Trophoblast cell (in vitro differentiated cells and primary cell): ENCODE measurements at regions not wholly inside any gene's neighbourhood (a gene's known extent, or its start where the extent isn't known, plus 50 kb on each side); places are given as distances from the start of the nearest gene placed in this dataset.

Experiments
- DNase-seq, 2 donors: peaks; one replicate each; pipeline ENCODE4 v3.0.0-alpha.2; 2016
- H2AFZ ChIP-seq: 2 replicates; pipeline ENCODE4 v1.6.1; 2013; ENCODE audit warnings: low read length, moderate library complexity, mild to moderate bottlenecking; ENCODE audit not compliant: insufficient read depth, poor library complexity
- H2AK5ac ChIP-seq: 2 replicates; pipeline ENCODE4 v1.6.1; 2013; ENCODE audit warnings: mild to moderate bottlenecking, low read length
- H2BK120ac ChIP-seq: 2 replicates; pipeline ENCODE4 v1.6.1; 2013; ENCODE audit warnings: low read length, mild to moderate bottlenecking, moderate library complexity; ENCODE audit not compliant: insufficient read depth, poor library complexity
- H2BK12ac ChIP-seq: 2 replicates; pipeline ENCODE4 v1.6.1; 2013; ENCODE audit warnings: mild to moderate bottlenecking, low read length, moderate library complexity
- H2BK5ac ChIP-seq: 2 replicates; pipeline ENCODE4 v1.6.1; 2013; ENCODE audit warnings: low read length, low read depth, moderate library complexity, mild to moderate bottlenecking; ENCODE audit not compliant: poor library complexity
- H3K14ac ChIP-seq: 2 replicates; pipeline ENCODE4 v1.6.1; 2013; ENCODE audit warnings: mild to moderate bottlenecking, low read length
- H3K18ac ChIP-seq: 2 replicates; pipeline ENCODE4 v1.6.1; 2013; ENCODE audit warnings: mild to moderate bottlenecking, low read length
- H3K23ac ChIP-seq: 2 replicates; pipeline ENCODE4 v1.6.1; 2013; ENCODE audit warnings: low read length
- H3K27ac ChIP-seq: 2 replicates; pipeline ENCODE4 v1.5.1; 2013; ENCODE audit warnings: low read depth, mild to moderate bottlenecking, inconsistent platforms, low read length, moderate library complexity
- H3K27me3 ChIP-seq: 2 replicates; pipeline ENCODE4 v1.6.1; 2013; ENCODE audit warnings: inconsistent platforms, mild to moderate bottlenecking, low read length, moderate library complexity; ENCODE audit not compliant: insufficient read depth
- H3K36me3 ChIP-seq, 2 experiments: 1 replicate in 1 of 2; 2 replicates in 1 of 2; pipeline ENCODE4 v1.6.1; 2013; ENCODE audit warnings: low read length in 2 of 2, mild to moderate bottlenecking in 2 of 2, moderate library complexity in 1 of 2; ENCODE audit not compliant: insufficient read depth in 2 of 2, control insufficient read depth in 1 of 2
- H3K4ac ChIP-seq: 2 replicates; pipeline ENCODE4 v1.6.1; 2013; ENCODE audit warnings: low read depth, mild to moderate bottlenecking, low read length, moderate library complexity
- H3K4me1 ChIP-seq, 2 experiments: 1 replicate in 1 of 2; 2 replicates in 1 of 2; pipeline ENCODE4 v1.6.1; 2013; ENCODE audit warnings: low read length in 2 of 2, mild to moderate bottlenecking in 2 of 2, moderate library complexity in 1 of 2; ENCODE audit not compliant: insufficient read depth in 2 of 2, control insufficient read depth in 1 of 2
- H3K4me2 ChIP-seq: 2 replicates; pipeline ENCODE4 v1.6.1; 2013; ENCODE audit warnings: inconsistent platforms, mild to moderate bottlenecking, low read length, moderate library complexity
- H3K4me3 ChIP-seq: 2 replicates; pipeline ENCODE4 v1.5.1; 2013; ENCODE audit warnings: mild to moderate bottlenecking, low read depth, low read length, inconsistent platforms
- H3K79me1 ChIP-seq: one replicate; pipeline ENCODE4 v1.6.1; 2013; ENCODE audit warnings: low read length
- H3K79me2 ChIP-seq: 2 replicates; pipeline ENCODE4 v1.6.1; 2013; ENCODE audit warnings: low read length, mild to moderate bottlenecking; ENCODE audit not compliant: control insufficient read depth, insufficient read depth, poor library complexity
- H3K9ac ChIP-seq: 2 replicates; pipeline ENCODE4 v1.6.1; 2013; ENCODE audit warnings: mild to moderate bottlenecking, low read length
- H3K9me3 ChIP-seq: 2 replicates; pipeline ENCODE4 v1.6.1; 2013; ENCODE audit warnings: low read depth, mild to moderate bottlenecking, control low read depth, inconsistent platforms, low read length; ENCODE audit not compliant: insufficient read depth
- H4K12ac ChIP-seq: 2 replicates; pipeline ENCODE4 v1.6.1; 2013; ENCODE audit warnings: low read depth, mild to moderate bottlenecking, low read length, moderate library complexity
- H4K8ac ChIP-seq: 2 replicates; pipeline ENCODE4 v1.6.1; 2013; ENCODE audit warnings: low read depth, mild to moderate bottlenecking, low read length, moderate library complexity
- H4K91ac ChIP-seq: one replicate; pipeline ENCODE4 v1.6.1; 2013; ENCODE audit warnings: low read depth, mild to moderate bottlenecking, low read length, moderate library complexity
- WGBS: extraction: QIAGEN DNeasy Blood & Tissue Kit; methylation state at CpG from one replicate; pipeline ENCODE4 v1.1.7; 2013; ENCODE audit warnings: missing lambda C conversion rate; ENCODE audit not compliant: insufficient read length, insufficient coverage; ENCODE audit errors: extremely low coverage; 5-methylcytosine and 5-hydroxymethylcytosine counted together

DNA sequence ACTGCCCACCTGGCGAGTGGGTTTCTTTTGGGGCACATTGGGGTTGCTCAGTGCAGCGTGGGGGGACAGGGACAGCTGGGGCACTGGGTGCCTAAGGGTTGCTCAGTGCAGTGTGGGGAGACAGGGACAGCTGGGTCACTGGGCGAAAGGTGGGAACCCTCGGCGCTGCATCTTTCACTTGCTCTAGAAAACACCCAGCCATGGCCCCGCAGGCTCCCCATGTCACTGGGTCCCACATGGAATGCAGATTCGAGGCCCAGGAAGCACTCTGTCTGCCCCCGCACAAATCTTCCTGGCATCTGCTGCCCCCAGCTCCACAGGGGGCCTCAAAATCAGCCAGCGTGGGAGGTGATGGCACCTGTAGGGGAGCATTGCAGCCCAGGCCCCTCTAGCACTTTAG is 229.3 kb downstream of the BRD1 start:
- WGBS = no CpG with 5 or more reads among the region's 9 CpGs
- H4K8ac ChIP-seq = no peak overlapping the region
- H3K36me3 ChIP-seq = no peaks in the 10 kb centered on the region
- no peak overlapping the region for H3K4ac ChIP-seq
- no peak overlapping the region for H3K14ac ChIP-seq
- no peak overlapping the region for H3K27ac ChIP-seq
- peaks cover 15% of the 10 kb centered on the region for H3K9me3 ChIP-seq
- no peak for DNase-seq
- H3K79me2 ChIP-seq = no peaks in the 10 kb centered on the region
- no peaks in the 10 kb centered on the region for H3K79me1 ChIP-seq
- H2BK5ac ChIP-seq = no peak overlapping the region
- no peak overlapping the region for H3K4me2 ChIP-seq
- no peak overlapping the region for H3K23ac ChIP-seq
- no peak overlapping the region for H4K91ac ChIP-seq
- H3K18ac ChIP-seq = no peak overlapping the region
- H3K4me3 ChIP-seq = no peak overlapping the region
- H2AFZ ChIP-seq = no peak overlapping the region
- no peak overlapping the region for H2BK120ac ChIP-seq
- no peak overlapping the region for H3K9ac ChIP-seq
- no peaks in the 10 kb centered on the region for H3K27me3 ChIP-seq
- no peaks in the 10 kb centered on the region for H3K4me1 ChIP-seq
- H2AK5ac ChIP-seq = no peak overlapping the region
- no peak overlapping the region for H2BK12ac ChIP-seq
- H4K12ac ChIP-seq = no peak overlapping the region

DNA sequence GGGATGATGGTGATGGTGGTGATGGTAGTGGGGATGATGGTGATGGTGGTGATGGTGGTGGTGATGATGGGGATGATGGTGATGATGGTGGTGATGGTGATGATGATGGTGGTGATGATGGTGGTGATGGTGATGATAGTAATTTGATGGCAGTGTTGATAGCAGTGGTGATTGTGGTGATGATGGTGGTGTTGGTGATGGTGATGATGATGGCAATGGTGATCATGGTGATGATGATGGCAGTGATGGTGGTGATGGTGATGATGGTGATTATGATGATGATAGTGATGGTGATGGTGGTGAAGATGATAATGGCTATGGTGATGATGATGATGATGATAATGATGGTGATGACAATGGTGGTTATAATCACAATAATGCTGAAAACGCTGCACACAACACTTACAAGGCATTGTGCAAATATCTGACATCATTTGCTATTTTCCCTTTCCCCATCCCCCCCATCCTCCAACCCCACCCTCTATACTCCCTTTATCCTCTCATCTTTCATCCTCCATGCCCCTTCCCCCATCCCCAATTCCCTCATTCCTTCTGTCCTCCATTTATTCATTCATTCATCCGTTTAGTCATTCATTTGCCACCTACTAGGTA is 230.1 kb downstream of the BRD1 start:
- no peak overlapping the region for H4K8ac ChIP-seq
- no peak overlapping the region for H2BK5ac ChIP-seq
- H3K9ac ChIP-seq = no peak overlapping the region
- no peak overlapping the region for H3K18ac ChIP-seq
- H2BK120ac ChIP-seq = no peak overlapping the region
- no peak overlapping the region for H3K4ac ChIP-seq
- no CpG with 5 or more reads among the region's 2 CpGs for WGBS
- H3K27me3 ChIP-seq = no peaks in the 10 kb centered on the region
- H3K9me3 ChIP-seq = peaks cover 15% of the 10 kb centered on the region
- no peak overlapping the region for H3K27ac ChIP-seq
- no peak overlapping the region for H3K14ac ChIP-seq
- H3K4me1 ChIP-seq = no peaks in the 10 kb centered on the region
- DNase-seq = no peak
- no peak overlapping the region for H3K4me3 ChIP-seq
- no peak overlapping the region for H2AK5ac ChIP-seq
- no peak overlapping the region for H4K91ac ChIP-seq
- H3K79me2 ChIP-seq = no peaks in the 10 kb centered on the region
- H2AFZ ChIP-seq = no peak overlapping the region
- no peak overlapping the region for H3K4me2 ChIP-seq
- H3K36me3 ChIP-seq = no peaks in the 10 kb centered on the region
- no peaks in the 10 kb centered on the region for H3K79me1 ChIP-seq
- H3K23ac ChIP-seq = no peak overlapping the region
- H4K12ac ChIP-seq = no peak overlapping the region
- H2BK12ac ChIP-seq = no peak overlapping the region

DNA sequence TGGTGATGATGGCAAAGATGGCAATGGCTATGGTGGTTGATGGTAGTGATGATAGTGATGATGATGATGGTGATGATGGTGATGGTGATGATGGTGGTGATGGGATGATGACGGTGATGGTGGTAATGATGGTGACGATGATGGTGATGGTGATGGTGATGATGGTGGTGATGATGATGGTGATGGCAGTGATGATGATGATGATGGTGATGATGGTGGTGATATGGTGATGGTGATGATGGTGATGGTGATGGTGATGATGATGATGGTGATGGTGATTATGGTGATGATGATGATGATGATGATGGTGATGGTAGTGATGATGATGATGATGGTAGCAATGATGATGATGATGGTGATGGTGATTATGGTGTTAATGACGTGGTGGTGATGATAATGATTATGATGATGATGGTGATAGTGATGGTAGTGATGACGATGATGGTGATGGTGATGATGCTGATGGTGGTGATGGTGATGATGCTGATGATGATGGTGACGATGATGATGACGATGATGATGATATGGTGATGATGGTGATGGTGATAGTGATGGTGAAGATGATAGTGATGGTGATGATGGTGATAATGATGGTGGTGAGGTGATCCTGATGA is 232.1 kb downstream of the BRD1 start:
- no peaks in the 10 kb centered on the region for H3K36me3 ChIP-seq
- DNase-seq = no peak
- H3K4me1 ChIP-seq = no peaks in the 10 kb centered on the region
- no peak overlapping the region for H3K9ac ChIP-seq
- H3K23ac ChIP-seq = no peak overlapping the region
- no peak overlapping the region for H3K4me2 ChIP-seq
- no CpG with 5 or more reads among the region's 6 CpGs for WGBS
- no peaks in the 10 kb centered on the region for H3K79me2 ChIP-seq
- no peak overlapping the region for H3K4ac ChIP-seq
- no peak overlapping the region for H2AK5ac ChIP-seq
- H3K79me1 ChIP-seq = no peaks in the 10 kb centered on the region
- no peak overlapping the region for H2AFZ ChIP-seq
- no peak overlapping the region for H4K91ac ChIP-seq
- H4K12ac ChIP-seq = no peak overlapping the region
- peaks cover 13% of the 10 kb centered on the region for H3K9me3 ChIP-seq
- H2BK12ac ChIP-seq = no peak overlapping the region
- no peak overlapping the region for H2BK120ac ChIP-seq
- H4K8ac ChIP-seq = no peak overlapping the region
- H3K14ac ChIP-seq = no peak overlapping the region
- no peaks in the 10 kb centered on the region for H3K27me3 ChIP-seq
- H2BK5ac ChIP-seq = no peak overlapping the region
- no peak overlapping the region for H3K18ac ChIP-seq
- no peak overlapping the region for H3K4me3 ChIP-seq
- no peak overlapping the region for H3K27ac ChIP-seq

DNA sequence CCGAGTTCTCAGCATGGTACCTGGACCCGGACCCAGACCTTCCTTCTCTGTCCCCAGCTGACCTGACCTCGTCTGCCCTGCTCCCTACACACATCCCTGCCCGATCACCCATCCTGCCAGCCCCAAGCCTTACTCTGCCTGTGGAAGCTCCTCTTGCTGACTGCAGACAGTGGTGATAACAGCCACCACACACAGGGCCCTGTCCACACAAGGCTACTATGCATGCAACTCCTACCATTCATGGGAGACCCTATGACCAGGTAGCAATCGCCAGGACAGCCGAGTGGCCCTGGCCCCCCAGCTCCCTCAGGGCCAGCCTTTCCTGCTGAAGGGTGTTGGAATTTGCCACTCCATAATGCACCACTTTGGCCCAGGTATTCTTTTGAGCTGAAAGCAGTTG is 233.6 kb downstream of the BRD1 start:
- H3K4me3 ChIP-seq = no peak overlapping the region
- H2BK5ac ChIP-seq = no peak overlapping the region
- H3K18ac ChIP-seq = no peak overlapping the region
- no peak overlapping the region for H2AK5ac ChIP-seq
- DNase-seq = no peak
- H2BK120ac ChIP-seq = no peak overlapping the region
- no peak overlapping the region for H2AFZ ChIP-seq
- H3K4me1 ChIP-seq = peaks cover 0 to 2% of the 10 kb centered on the region in 2 experiments
- H3K4ac ChIP-seq = no peak overlapping the region
- H3K27me3 ChIP-seq = no peaks in the 10 kb centered on the region
- WGBS = no CpG with 5 or more reads among the region's 6 CpGs
- no peak overlapping the region for H3K4me2 ChIP-seq
- no peak overlapping the region for H2BK12ac ChIP-seq
- no peak overlapping the region for H4K8ac ChIP-seq
- H3K9me3 ChIP-seq = peaks cover 13% of the 10 kb centered on the region
- H3K79me1 ChIP-seq = peaks cover 2% of the 10 kb centered on the region
- H4K12ac ChIP-seq = no peak overlapping the region
- no peaks in the 10 kb centered on the region for H3K36me3 ChIP-seq
- no peak overlapping the region for H3K27ac ChIP-seq
- H3K79me2 ChIP-seq = no peaks in the 10 kb centered on the region
- no peak overlapping the region for H3K14ac ChIP-seq
- H4K91ac ChIP-seq = no peak overlapping the region
- H3K9ac ChIP-seq = no peak overlapping the region
- no peak overlapping the region for H3K23ac ChIP-seq
